SK-N-SH treated with all-trans-retinoic acid at 6 μM for 48 hours (cell line): ENCODE measurements at regions not wholly inside any gene's neighbourhood (a gene's known extent, or its start where the extent isn't known, plus 50 kb on each side); places are given as distances from the start of the nearest gene placed in this dataset.
"Not testable (repeated sequence)": the region's sequence is repeated elsewhere in the genome, so short reads cannot be mapped to it uniquely, and the experiment has no call there.

ENCODE experiments used
- ATAC-seq: fragments of 200-7000 bp; cut with Tn5 transposase; 3 replicates; pipeline ENCODE4 v1.9.1; 2020; ENCODE audit warnings: mild to moderate bottlenecking, moderate library complexity
- BACH2 ChIP-seq: fragments of 250-450 bp; sonication (Bioruptor Pico); IDR thresholded peaks from 2 replicates; pipeline ENCODE4 v1.9.0; 2021; ENCODE audit warnings: mild to moderate bottlenecking, borderline replicate concordance
- CREB5 ChIP-seq: fragments of 250-450 bp; sonication (Bioruptor Pico); IDR thresholded peaks from 2 replicates; pipeline ENCODE4 v1.5.1; 2020; ENCODE audit warnings: low read depth, mild to moderate bottlenecking, moderate library complexity
- CSDC2 ChIP-seq: fragments of 250-450 bp; sonication (Bioruptor Pico); IDR thresholded peaks from 2 replicates; pipeline ENCODE4 v1.5.0; 2020; ENCODE audit warnings: mild to moderate bottlenecking, moderate library complexity
- CSRNP3 ChIP-seq: fragments of 250-450 bp; sonication (Bioruptor Pico); IDR thresholded peaks from 2 replicates; pipeline ENCODE4 v1.5.1; 2021; ENCODE audit warnings: mild to moderate bottlenecking, moderate library complexity
- ESRRG ChIP-seq: fragments of 250-450 bp; sonication (Bioruptor Pico); IDR thresholded peaks from 2 replicates; pipeline ENCODE4 v1.6.1; 2021; ENCODE audit warnings: mild to moderate bottlenecking
- GLIS3 ChIP-seq: fragments of 250-450 bp; sonication (Bioruptor Pico); IDR thresholded peaks from 2 replicates; pipeline ENCODE4 v1.5.0; 2020; ENCODE audit warnings: mild to moderate bottlenecking, moderate library complexity
- POU6F1 ChIP-seq: fragments of 250-450 bp; sonication (Bioruptor Pico); IDR thresholded peaks from 2 replicates; pipeline ENCODE4 v1.8.0; 2021; ENCODE audit warnings: low read depth, mild to moderate bottlenecking, moderate library complexity, borderline replicate concordance
- PPARA ChIP-seq: fragments of 250-450 bp; sonication (Bioruptor Pico); IDR thresholded peaks from 2 replicates; pipeline ENCODE4 v1.5.0; 2020; ENCODE audit warnings: mild to moderate bottlenecking, borderline replicate concordance
- RARB ChIP-seq: fragments of 250-450 bp; sonication (Bioruptor Pico); IDR thresholded peaks from 2 replicates; pipeline ENCODE4 v1.8.0; 2021; ENCODE audit warnings: mild to moderate bottlenecking, moderate library complexity
- SNAI2 ChIP-seq: fragments of 250-450 bp; sonication (Bioruptor Pico); IDR thresholded peaks from 2 replicates; pipeline ENCODE4 v1.5.0; 2020; ENCODE audit warnings: mild to moderate bottlenecking, moderate library complexity
- TCF4 ChIP-seq: fragments of 250-450 bp; sonication (Bioruptor Pico); IDR thresholded peaks from 2 replicates; pipeline ENCODE4 v1.8.0; 2021; ENCODE audit warnings: mild to moderate bottlenecking, moderate library complexity, borderline replicate concordance
- TOX ChIP-seq: fragments of 250-450 bp; sonication (Bioruptor Pico); IDR thresholded peaks from 2 replicates; pipeline ENCODE4 v1.8.0; 2021; ENCODE audit warnings: mild to moderate bottlenecking, moderate library complexity, borderline replicate concordance
- TSHZ2 ChIP-seq: fragments of 250-450 bp; sonication (Bioruptor Pico); IDR thresholded peaks from 2 replicates; pipeline ENCODE4 v1.5.0; 2020; ENCODE audit warnings: mild to moderate bottlenecking, moderate library complexity
- ZFP3 ChIP-seq: fragments of 250-450 bp; sonication (Bioruptor Pico); IDR thresholded peaks from 2 replicates; pipeline ENCODE4 v1.5.0; 2020; ENCODE audit warnings: mild to moderate bottlenecking, moderate library complexity
- ZFP30 ChIP-seq: fragments of 450-650 bp; formaldehyde crosslinking; IDR thresholded peaks from 2 replicates; pipeline ENCODE4 v1.5.0; 2022; ENCODE audit warnings: mild to moderate bottlenecking, moderate library complexity
- ZNF565 ChIP-seq: fragments of 450-650 bp; formaldehyde crosslinking; conservative IDR thresholded peaks from 2 replicates; pipeline ENCODE4 v1.5.0; 2020; ENCODE audit warnings: low read depth, mild to moderate bottlenecking, moderate library complexity
- ZNF8 ChIP-seq: fragments of 450-650 bp; formaldehyde crosslinking; IDR thresholded peaks from 2 replicates; pipeline ENCODE4 v1.5.0; 2020; ENCODE audit warnings: mild to moderate bottlenecking, moderate library complexity

- TF ChIP-seq GLIS3 = no peak
- TF ChIP-seq TOX (CRISPR knock-in tag) = no peak
- TF ChIP-seq, all 23 proteins: peak for 0
- ATAC-seq = no peak
Observed at GRCh38 chr5:50575740-50576139, 90.7 kb upstream of the PARP8 start.

DNA sequence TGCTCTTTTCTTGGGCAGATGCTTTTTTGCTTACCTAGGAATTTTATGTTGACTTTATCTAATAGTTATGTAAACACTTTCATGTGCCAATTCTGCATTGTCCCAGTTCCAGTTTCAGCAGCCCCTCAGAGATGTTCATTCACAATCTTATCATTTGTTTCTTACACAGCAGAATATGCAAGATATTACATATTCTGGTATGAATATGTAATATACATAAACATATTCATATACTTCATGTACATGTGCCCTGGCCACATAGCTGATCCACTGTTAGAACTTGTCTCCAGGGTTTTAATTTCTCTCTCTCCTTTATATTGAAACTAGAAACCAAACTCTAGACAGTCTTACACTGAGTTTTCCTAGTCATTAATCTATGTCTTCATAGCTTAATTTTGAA lies 90.2 kb upstream of the PARP8 start:
- TF ChIP-seq TCF4 (no peak), ZFP3 (CRISPR knock-in tag) (no peak), CSDC2 (CRISPR knock-in tag) (no peak), CSRNP3 (CRISPR knock-in tag) (no peak), BACH2 (CRISPR knock-in tag) (no peak), ZFP30 (CRISPR knock-in tag) (no peak)
- no peak for ATAC-seq

- TF ChIP-seq ESRRG (CRISPR knock-in tag) (no peak), TCF4 (no peak), SNAI2 (CRISPR knock-in tag) (no peak), TSHZ2 (CRISPR knock-in tag) (no peak), GLIS3 (no peak), CREB5 (no peak), ZNF565 (no peak), ZNF8 (CRISPR knock-in tag) (no peak)
- no peak; the same call in 2 of the 3 replicates for ATAC-seq
Observed at GRCh38 chr5:50576686-50577256, 89.7 kb upstream of the PARP8 start.

- no peak for ATAC-seq
- no peak for TF ChIP-seq SNAI2 (CRISPR knock-in tag)
- no peak for TF ChIP-seq CSDC2 (CRISPR knock-in tag)
- no peak for TF ChIP-seq ZFP30 (CRISPR knock-in tag)
- TF ChIP-seq ZFP3 (CRISPR knock-in tag) = no peak
- TF ChIP-seq PPARA (CRISPR knock-in tag) = no peak
- TF ChIP-seq CSRNP3 (CRISPR knock-in tag) = no peak
- TF ChIP-seq TSHZ2 (CRISPR knock-in tag) = no peak
- no peak for TF ChIP-seq POU6F1
- no peak for TF ChIP-seq RARB (CRISPR knock-in tag)
Observed at GRCh38 chr5:50580506-50580905, 85.9 kb upstream of the PARP8 start.

GRCh38 chr5:50581845-50582244 lies 84.6 kb upstream of the PARP8 start:
- ATAC-seq = not testable (repeated sequence)
